LNCaP clone FGC (cell line): ENCODE measurements at regions not wholly inside any gene's neighbourhood (a gene's known extent, or its start where the extent isn't known, plus 50 kb on each side); places are given as distances from the start of the nearest gene placed in this dataset.
"Not testable (repeated sequence)": the region's sequence is repeated elsewhere in the genome, so short reads cannot be mapped to it uniquely, and the experiment has no call there.

Experiments
- DNase-seq: peaks from one replicate; pipeline ENCODE4 v3.0.0-alpha.2; 2011; ENCODE audit warnings: low read depth
- H3K4me3 ChIP-seq: 2 replicates; pipeline ENCODE4 v1.5.1; 2011; ENCODE audit warnings: mild to moderate bottlenecking, low read depth, low read length, control low read depth
- TF ChIP-seq, protein P1 (sequence below): IDR thresholded peaks from 2 replicates; pipeline ENCODE4 v1.5.1; 2012; ENCODE audit warnings: mild to moderate bottlenecking; ENCODE audit not compliant: control insufficient read depth, insufficient read depth; ENCODE audit errors: extremely low read depth

DNA sequence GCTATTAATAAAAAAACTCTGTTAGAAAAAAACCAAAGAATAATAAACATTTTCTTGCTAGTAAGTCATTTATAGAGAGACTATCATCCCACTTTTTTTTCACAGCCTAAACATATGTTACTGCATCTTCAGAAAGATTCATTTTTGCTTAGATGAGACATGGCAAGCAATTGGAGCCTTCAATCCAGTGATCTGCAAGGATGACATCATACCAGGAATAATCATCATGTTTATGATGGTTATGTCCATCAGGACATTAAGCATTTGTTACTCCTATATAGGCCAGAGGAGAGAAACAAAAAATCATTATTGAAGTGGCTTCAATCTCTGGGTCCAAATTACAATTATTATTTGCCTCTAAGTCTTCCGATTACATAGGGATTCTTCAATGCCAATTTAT, 626.3 kb upstream of the CCNG1 start:
- no peak overlapping the region for H3K4me3 ChIP-seq
- TF ChIP-seq, protein P1, sequence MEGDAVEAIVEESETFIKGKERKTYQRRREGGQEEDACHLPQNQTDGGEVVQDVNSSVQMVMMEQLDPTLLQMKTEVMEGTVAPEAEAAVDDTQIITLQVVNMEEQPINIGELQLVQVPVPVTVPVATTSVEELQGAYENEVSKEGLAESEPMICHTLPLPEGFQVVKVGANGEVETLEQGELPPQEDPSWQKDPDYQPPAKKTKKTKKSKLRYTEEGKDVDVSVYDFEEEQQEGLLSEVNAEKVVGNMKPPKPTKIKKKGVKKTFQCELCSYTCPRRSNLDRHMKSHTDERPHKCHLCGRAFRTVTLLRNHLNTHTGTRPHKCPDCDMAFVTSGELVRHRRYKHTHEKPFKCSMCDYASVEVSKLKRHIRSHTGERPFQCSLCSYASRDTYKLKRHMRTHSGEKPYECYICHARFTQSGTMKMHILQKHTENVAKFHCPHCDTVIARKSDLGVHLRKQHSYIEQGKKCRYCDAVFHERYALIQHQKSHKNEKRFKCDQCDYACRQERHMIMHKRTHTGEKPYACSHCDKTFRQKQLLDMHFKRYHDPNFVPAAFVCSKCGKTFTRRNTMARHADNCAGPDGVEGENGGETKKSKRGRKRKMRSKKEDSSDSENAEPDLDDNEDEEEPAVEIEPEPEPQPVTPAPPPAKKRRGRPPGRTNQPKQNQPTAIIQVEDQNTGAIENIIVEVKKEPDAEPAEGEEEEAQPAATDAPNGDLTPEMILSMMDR = no peak
- no peak for DNase-seq

GRCh38 chr5:162816816-162817215, 620.6 kb upstream of the CCNG1 start:
- TF ChIP-seq, protein P1 = no peak
- no peak for DNase-seq

GRCh38 chr5:162817364-162817763, 620.0 kb upstream of the CCNG1 start:
- TF ChIP-seq, protein P1 = no peak
- DNase-seq = no peak
- no peak overlapping the region for H3K4me3 ChIP-seq

More at GRCh38 chr5:162816816-162817215, 620.6 kb upstream of the CCNG1 start:
- H3K4me3 ChIP-seq = no peak overlapping the region

DNA sequence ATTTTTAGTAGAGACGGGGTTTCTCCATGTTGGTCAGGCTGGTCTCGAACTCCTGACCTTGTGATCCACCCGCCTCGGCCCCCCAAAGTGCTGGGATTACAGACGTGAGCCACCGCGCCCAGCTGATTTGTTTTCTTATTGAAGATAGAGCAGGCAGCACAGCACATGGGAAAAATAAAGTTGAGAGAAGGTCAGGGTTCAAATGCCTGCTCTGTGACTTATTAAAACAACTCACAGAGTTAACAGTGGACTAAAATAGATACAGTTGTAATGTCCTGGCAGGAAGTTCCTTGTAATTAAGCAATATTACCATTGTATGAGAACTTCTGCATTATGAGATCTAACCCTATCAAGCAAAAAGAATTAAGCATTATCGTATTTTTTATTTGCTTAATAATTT, 615.7 kb upstream of the CCNG1 start:
- not testable (repeated sequence) for DNase-seq, H3K4me3 ChIP-seq

GRCh38 chr5:162824360-162824759, 613.0 kb upstream of the CCNG1 start:
- DNase-seq = no peak
- H3K4me3 ChIP-seq = no peak overlapping the region

DNA sequence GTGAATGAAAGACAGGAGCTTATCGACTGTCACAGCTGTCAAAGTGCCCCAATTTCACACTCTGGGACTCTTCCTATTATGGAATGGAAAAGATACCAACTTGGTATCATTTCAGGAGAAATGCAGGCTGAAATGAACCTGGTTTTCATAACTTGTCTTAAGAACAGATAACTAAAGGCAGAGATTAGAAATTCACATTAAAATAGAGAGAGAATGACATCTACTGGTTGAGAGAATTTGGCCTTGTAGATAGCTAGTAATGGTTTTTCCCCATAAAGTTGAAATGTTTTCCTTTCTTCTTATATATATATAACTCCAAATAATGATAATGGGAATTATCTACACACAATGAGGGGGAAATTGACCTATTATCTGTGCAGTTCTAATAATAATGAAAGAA, 600.2 kb upstream of the CCNG1 start:
- no peak for DNase-seq
- TF ChIP-seq, protein P1 = no peak
- no peak overlapping the region for H3K4me3 ChIP-seq

More at GRCh38 chr5:162824360-162824759, 613.0 kb upstream of the CCNG1 start:
- TF ChIP-seq, protein P1 = no peak

DNA sequence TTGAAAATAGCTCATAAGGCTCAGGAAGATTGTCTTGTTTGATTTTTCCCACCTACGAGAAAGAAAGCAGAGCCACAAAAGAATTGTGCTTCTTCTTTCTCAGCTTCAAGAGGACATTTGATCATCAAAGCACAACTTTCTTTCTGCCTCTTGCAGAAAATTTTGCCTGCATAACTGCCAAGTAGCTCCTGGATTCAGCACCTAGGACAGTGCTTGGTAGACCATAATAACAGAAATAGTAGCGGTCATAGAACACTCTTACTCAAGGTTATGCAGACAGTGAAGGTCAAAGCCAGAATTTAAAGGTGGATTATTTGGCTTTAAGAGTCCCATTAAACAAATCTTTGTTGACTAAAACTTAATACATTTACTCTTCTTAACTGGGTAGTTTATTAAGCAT, 594.7 kb upstream of the CCNG1 start:
- no peak overlapping the region for H3K4me3 ChIP-seq
- no peak for DNase-seq
- TF ChIP-seq, protein P1 = no peak
